IMR-90 (cell line): ENCODE measurements at regions not wholly inside any gene's neighbourhood (a gene's known extent, or its start where the extent isn't known, plus 50 kb on each side); places are given as distances from the start of the nearest gene placed in this dataset.

Experiments
- ATAC-seq: fragments of 200-7000 bp; cut with Tn5 transposase; 2 replicates; pipeline ENCODE4 v1.9.1; 2020; ENCODE audit warnings: low read depth, mild to moderate bottlenecking, moderate library complexity
- BruUV-seq: library from RNA; stranded (reverse); fragments of 400-500 nt; replicated peaks from 2 replicates; lab custom pipeline; 2021; lab: Mats Ljungman, UMichigan
- CTCF ChIA-PET: fragments of 300-600 bp; formaldehyde crosslinking; extraction: SDS; loops from one replicate; lab custom pipeline; 2021; ENCODE audit warnings: antibody characterized with exemption; lab: Yijun Ruan, JAX
- POLR2A ChIA-PET: fragments of 300-600 bp; sonication (Branson Sonifier 250); formaldehyde crosslinking; loops from one replicate; lab custom pipeline; 2022; ENCODE audit warnings: antibody characterized with exemption; ENCODE audit not compliant: unreplicated experiment; lab: Charles Lee
- DNase-seq: peaks from one replicate; pipeline ENCODE4 v3.0.0; 2013
- H2AFZ ChIP-seq: replicated peaks from 2 replicates; pipeline ENCODE3; 2013; ENCODE audit warnings: low read length, mild to moderate bottlenecking; ENCODE audit not compliant: poor library complexity
- H2AK5ac ChIP-seq: 2 replicates; pipeline ENCODE4 v1.6.1; 2013; ENCODE audit warnings: low read depth, low read length, inconsistent platforms
- H2AK9ac ChIP-seq: replicated peaks from 2 replicates; pipeline ENCODE3; 2013; ENCODE audit warnings: mild to moderate bottlenecking, low read depth, low read length, moderate library complexity; ENCODE audit not compliant: poor library complexity
- H2BK120ac ChIP-seq: 2 replicates; pipeline ENCODE4 v1.6.1; 2013; ENCODE audit warnings: low read depth, low read length, inconsistent platforms
- H2BK15ac ChIP-seq: 3 replicates; pipeline ENCODE4 v1.6.1; 2013; ENCODE audit warnings: low read depth, low read length, inconsistent platforms
- H2BK20ac ChIP-seq: 2 replicates; pipeline ENCODE4 v1.6.1; 2013; ENCODE audit warnings: low read depth, mild to moderate bottlenecking, inconsistent platforms, low read length, moderate library complexity
- H2BK5ac ChIP-seq: 2 replicates; pipeline ENCODE4 v1.6.1; 2013; ENCODE audit warnings: mild to moderate bottlenecking, low read depth, low read length, inconsistent platforms; ENCODE audit not compliant: poor library complexity, severe bottlenecking
- H3K14ac ChIP-seq: replicated peaks from 2 replicates; pipeline ENCODE4 v1.6.1; 2013; ENCODE audit warnings: low read depth, low read length, inconsistent platforms
- H3K18ac ChIP-seq: 2 replicates; pipeline ENCODE4 v1.6.1; 2013; ENCODE audit warnings: low read depth, low read length, control low read depth
- H3K23ac ChIP-seq: 2 replicates; pipeline ENCODE4 v1.6.1; 2013; ENCODE audit warnings: low read depth, low read length, inconsistent platforms
- H3K27ac ChIP-seq: 2 replicates; pipeline ENCODE4 v1.5.1; 2013; ENCODE audit warnings: mild to moderate bottlenecking, control low read depth, low read length; ENCODE audit not compliant: insufficient read depth
- H3K27me3 ChIP-seq: 2 replicates; pipeline ENCODE4 v1.6.1; 2013; ENCODE audit warnings: low read length; ENCODE audit not compliant: control insufficient read depth, insufficient read depth
- H3K36me3 ChIP-seq: 2 replicates; pipeline ENCODE4 v1.6.1; 2013; ENCODE audit warnings: low read length, mixed read lengths; ENCODE audit not compliant: control insufficient read depth, insufficient read depth
- H3K4ac ChIP-seq: 2 replicates; pipeline ENCODE4 v1.6.1; 2013; ENCODE audit warnings: low read depth, low read length, inconsistent platforms
- H3K4me1 ChIP-seq: 2 replicates; pipeline ENCODE4 v1.6.1; 2013; ENCODE audit warnings: low read length, mixed read lengths; ENCODE audit not compliant: control insufficient read depth, insufficient read depth
- H3K4me2 ChIP-seq: 2 replicates; pipeline ENCODE4 v1.6.1; 2013; ENCODE audit warnings: low read depth, mild to moderate bottlenecking, control low read depth, low read length, moderate library complexity
- H3K4me3 ChIP-seq: 2 replicates; pipeline ENCODE4 v1.5.1; 2013; ENCODE audit warnings: low read depth, mild to moderate bottlenecking, control low read depth, low read length, moderate library complexity; ENCODE audit not compliant: insufficient read depth
- H3K56ac ChIP-seq: 2 replicates; pipeline ENCODE4 v1.6.1; 2013; ENCODE audit warnings: low read length, inconsistent platforms; ENCODE audit not compliant: insufficient read depth; ENCODE audit errors: extremely low read depth
- H3K79me1 ChIP-seq, 2 experiments: 2 replicates each; pipeline ENCODE4 v1.6.1; 2013; ENCODE audit warnings: low read length in 2 of 2, inconsistent platforms in 1 of 2, low read depth in 1 of 2
- H3K9ac ChIP-seq: 2 replicates; pipeline ENCODE4 v1.6.1; 2013; ENCODE audit warnings: low read depth, low read length, control low read depth
- H3K9me1 ChIP-seq: 2 replicates; pipeline ENCODE4 v1.6.1; 2013; ENCODE audit warnings: low read length, inconsistent platforms; ENCODE audit not compliant: insufficient read depth
- H3K9me3 ChIP-seq: 2 replicates; pipeline ENCODE4 v1.6.1; 2013; ENCODE audit warnings: low read length; ENCODE audit not compliant: control insufficient read depth, insufficient read depth
- H4K20me1 ChIP-seq: 2 replicates; pipeline ENCODE4 v1.6.1; 2013; ENCODE audit warnings: low read length, inconsistent platforms; ENCODE audit not compliant: insufficient read depth
- H4K5ac ChIP-seq: 2 replicates; pipeline ENCODE4 v1.6.1; 2013; ENCODE audit warnings: mild to moderate bottlenecking, low read depth, low read length, control low read depth
- H4K8ac ChIP-seq, 2 experiments: 2 replicates each; pipeline ENCODE4 v1.6.1; 2013; ENCODE audit warnings: low read depth in 2 of 2, low read length in 2 of 2, control low read depth in 1 of 2, inconsistent platforms in 1 of 2
- H4K91ac ChIP-seq: 2 replicates; pipeline ENCODE4 v1.6.1; 2013; ENCODE audit warnings: low read depth, low read length, inconsistent platforms; ENCODE audit not compliant: insufficient read depth
- BHLHE40 ChIP-seq: fragments of 150-350 bp; IDR thresholded peaks from 2 replicates; pipeline ENCODE4 v1.6.1; 2016; ENCODE audit warnings: mild to moderate bottlenecking, low read depth, low read length
- CEBPB ChIP-seq: IDR thresholded peaks from 2 replicates; pipeline ENCODE4 v1.6.1; 2012; ENCODE audit warnings: low read depth, low read length, improper control_type of control experiment
- CHD1 ChIP-seq: IDR thresholded peaks from 2 replicates; pipeline ENCODE4 v1.6.1; 2012; ENCODE audit warnings: low read depth, low read length, improper control_type of control experiment
- CTCF ChIP-seq: conservative IDR thresholded peaks from 2 replicates; pipeline ENCODE4 v1.5.1; 2012; ENCODE audit warnings: mild to moderate bottlenecking, low read depth, low read length, improper control_type of control experiment
- ELK1 ChIP-seq: fragments of 150-350 bp; IDR thresholded peaks from 2 replicates; pipeline ENCODE4 v1.6.1; 2016; ENCODE audit warnings: low read depth, mild to moderate bottlenecking, low read length, moderate library complexity, borderline replicate concordance
- FOS ChIP-seq: fragments of 150-350 bp; IDR thresholded peaks from 2 replicates; pipeline ENCODE4 v1.6.1; 2016; ENCODE audit warnings: low read depth, low read length
- MAZ ChIP-seq: IDR thresholded peaks from 2 replicates; pipeline ENCODE4 v1.6.1; 2012; ENCODE audit warnings: low read depth, mild to moderate bottlenecking, low read length, improper control_type of control experiment, moderate library complexity, borderline replicate concordance
- MXI1 ChIP-seq: IDR thresholded peaks from 2 replicates; pipeline ENCODE4 v1.6.1; 2012; ENCODE audit warnings: low read depth, mild to moderate bottlenecking, low read length, moderate library complexity, borderline replicate concordance
- NFE2L2 ChIP-seq: fragments of 150-350 bp; IDR thresholded peaks from 2 replicates; pipeline ENCODE4 v1.6.1; 2016; ENCODE audit warnings: low read depth, mild to moderate bottlenecking, low read length
- POLR2A ChIP-seq: IDR thresholded peaks from 2 replicates; pipeline ENCODE4 v1.6.1; 2012; ENCODE audit warnings: mild to moderate bottlenecking, low read depth, low read length
- RAD21 ChIP-seq: IDR thresholded peaks from 2 replicates; pipeline ENCODE4 v1.6.1; 2012; ENCODE audit warnings: low read length, improper control_type of control experiment
- RCOR1 ChIP-seq: IDR thresholded peaks from 2 replicates; pipeline ENCODE4 v1.6.1; 2012; ENCODE audit warnings: mild to moderate bottlenecking, low read length, improper control_type of control experiment; ENCODE audit not compliant: insufficient replicate concordance
- SMC3 ChIP-seq: fragments of 150-350 bp; IDR thresholded peaks from 2 replicates; pipeline ENCODE4 v1.6.1; 2016; ENCODE audit warnings: low read depth, mild to moderate bottlenecking, antibody characterized with exemption, low read length, moderate library complexity
- USF2 ChIP-seq: fragments of 150-350 bp; IDR thresholded peaks from 2 replicates; pipeline ENCODE4 v1.6.1; 2017; ENCODE audit warnings: mild to moderate bottlenecking, antibody characterized with exemption, low read length, low read depth
- WGBS, 2 experiments: methylation state at CpG; one replicate each; pipeline versions ENCODE4 v1.1.5 to v1.1.7; 2013; ENCODE audit warnings: missing lambda C conversion rate in 2 of 2; ENCODE audit not compliant: insufficient read length in 1 of 2; ENCODE audit errors: extremely low coverage in 2 of 2; 5-methylcytosine and 5-hydroxymethylcytosine counted together
- dilution Hi-C: fragments of 300-500 bp; cut with HindIII; formaldehyde crosslinking; loops from one replicate; pipeline ENCODE4 v1.14.3; 2018; ENCODE audit warnings: low sequenced_read_pairs; ENCODE audit not compliant: unreplicated experiment
- in situ Hi-C: fragments of 300-500 bp; cut with MboI; formaldehyde crosslinking; loops from 3 replicates; pipeline ENCODE4 v1.14.3; 2019; ENCODE audit warnings: low sequenced_read_pairs, inconsistent platforms, mixed read lengths
- intact Hi-C: fragments of 100-400 bp; cut with micrococcal nuclease; formaldehyde crosslinking; loops from 2 replicates; pipeline ENCODE4 v1.10.0; 2022

- no peak overlapping the region for H2AFZ ChIP-seq
- dilution Hi-C loops: no loop called here
These were observed 113.8 kb upstream of the PPP2R3B start for GRCh38 chrX:500481-501010.

More at GRCh38 chrX:500481-501010, 113.8 kb upstream of the PPP2R3B start:
- H2BK15ac ChIP-seq: no peak overlapping the region
- H3K4me1 ChIP-seq: no peaks in the 10 kb centered on the region
- no peak overlapping the region for H3K56ac ChIP-seq
- no peak overlapping the region for H2AK5ac ChIP-seq
- H3K27ac ChIP-seq: no peak overlapping the region
- POLR2A ChIA-PET: no interaction called here
- no peak overlapping the region for H3K23ac ChIP-seq
- H3K27me3 ChIP-seq: no peaks in the 10 kb centered on the region
- CTCF ChIA-PET: no interaction called here
- H2BK20ac ChIP-seq: no peak overlapping the region
- H2BK5ac ChIP-seq: no peak overlapping the region
- 81% methylated on average over 21 of the region's 31 CpGs; no CpG with 5 or more reads in 1 of the 2 experiments for whole genome bisulfite sequencing, 2 experiments
- no peak overlapping the region for H4K8ac ChIP-seq
- TF ChIP-seq RCOR1: no peak
- no peak for TF ChIP-seq RAD21
- TF ChIP-seq MXI1: no peak
- TF ChIP-seq ELK1: no peak
- no peak for TF ChIP-seq MAZ
- TF ChIP-seq FOS: no peak
- TF ChIP-seq POLR2A: no peak
- TF ChIP-seq CHD1: no peak
- TF ChIP-seq NFE2L2: no peak
- TF ChIP-seq SMC3: no peak
- no peak for TF ChIP-seq USF2
- TF ChIP-seq CTCF: no peak
- TF ChIP-seq BHLHE40: no peak
- TF ChIP-seq CEBPB: no peak
- no peak overlapping the region for H4K5ac ChIP-seq
- H4K20me1 ChIP-seq: no peaks in the 10 kb centered on the region
- no peak overlapping the region for H2AK9ac ChIP-seq
- BruUV-seq: no TSS peak
- no peaks in the 10 kb centered on the region for H3K79me1 ChIP-seq
- H3K18ac ChIP-seq: no peak overlapping the region
- H3K9me1 ChIP-seq: no peaks in the 10 kb centered on the region
- H3K4me3 ChIP-seq: no peak overlapping the region
- H3K4ac ChIP-seq: no peak overlapping the region
- no peaks in the 10 kb centered on the region for H3K36me3 ChIP-seq
- DNase-seq (no peak), ATAC-seq (no peak)
- no peak overlapping the region for H4K91ac ChIP-seq
- no peak overlapping the region for H3K14ac ChIP-seq
- peaks cover 23% of the 10 kb centered on the region for H3K9me3 ChIP-seq
- no peak overlapping the region for H3K4me2 ChIP-seq
- H3K9ac ChIP-seq: no peak overlapping the region
- in situ Hi-C loops: no loop called here
- H2BK120ac ChIP-seq: no peak overlapping the region
- intact Hi-C loops: no loop called here
